Germinal center (tissue), 1 donor: ENCODE measurements at regions not wholly inside any gene's neighbourhood (a gene's known extent, or its start where the extent isn't known, plus 50 kb on each side); places are given as distances from the start of the nearest gene placed in this dataset.

Experiments used
- DNase-seq: peaks from one replicate; pipeline ENCODE4 v3.0.0; 2012; ENCODE audit warnings: mixed read lengths, low spot score

- DNase-seq: no peak
These were observed 428.4 kb downstream of the PTPRU start for GRCh38 chr1:29664711-29665110.

- DNase-seq: no peak
These were observed 422.4 kb downstream of the PTPRU start for GRCh38 chr1:29658688-29659087.

DNA sequence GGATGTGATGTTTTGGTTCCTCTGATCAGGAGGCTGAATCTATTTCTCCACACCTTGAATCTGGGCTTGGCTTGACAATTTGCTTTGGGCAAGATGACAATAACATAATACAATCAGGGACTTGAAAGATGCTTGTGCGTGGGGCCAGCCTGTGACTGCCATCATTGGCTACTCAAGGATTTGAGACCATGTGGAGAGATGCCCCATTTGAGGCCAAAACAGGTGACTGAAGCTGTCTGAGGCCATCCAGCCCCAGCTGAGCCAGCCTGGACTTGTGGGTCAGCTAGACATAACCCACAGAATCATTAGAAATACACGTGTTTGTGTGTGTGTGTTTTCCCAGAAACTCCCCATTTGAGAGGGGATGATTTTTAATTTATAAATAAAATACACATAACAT, 421.5 kb downstream of the PTPRU start:
- no peak for DNase-seq

DNA sequence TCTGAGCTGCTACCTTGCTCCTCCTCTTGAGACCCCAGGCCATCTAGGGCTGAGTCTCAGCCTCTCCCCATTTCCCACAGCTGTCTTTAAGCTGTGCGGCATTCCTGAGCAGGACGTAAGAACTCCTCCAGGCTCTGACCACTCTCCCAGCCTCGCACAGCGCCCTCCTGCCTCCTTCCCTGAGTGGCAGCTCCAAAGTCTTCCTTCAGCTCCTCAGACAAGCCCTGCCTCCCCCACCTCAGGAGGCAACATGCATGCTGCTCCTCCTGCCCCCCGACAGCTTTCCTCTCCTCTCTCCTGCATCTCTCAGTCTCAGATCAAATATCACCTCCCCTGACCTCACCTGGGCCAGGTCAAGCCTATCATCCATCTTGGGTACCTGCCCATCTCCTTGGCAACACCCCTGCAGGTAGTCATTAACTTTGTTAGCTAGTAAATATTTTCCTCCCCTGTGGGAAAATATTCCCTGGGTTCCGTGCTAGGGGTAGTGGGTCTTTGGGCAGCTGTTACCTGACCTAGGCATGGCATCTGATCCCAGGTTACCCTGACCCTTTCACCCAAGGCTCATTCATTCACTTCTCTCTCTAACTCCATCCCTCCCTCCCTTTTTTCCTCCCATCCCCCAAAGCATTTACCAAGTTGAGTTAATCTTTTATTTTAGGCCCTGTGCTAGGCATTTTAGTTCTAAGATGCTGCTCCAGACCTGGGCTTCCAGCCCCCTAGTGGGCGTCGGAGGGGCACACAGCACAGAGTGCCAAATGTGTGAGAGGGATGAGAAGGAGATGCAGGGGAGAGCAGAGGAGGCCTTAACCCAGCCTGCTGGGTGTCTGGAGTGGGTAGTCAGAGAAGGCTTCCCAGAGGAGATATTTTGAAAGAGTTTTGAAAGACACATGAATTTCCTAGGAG, 419.9 kb downstream of the PTPRU start:
- no peak for DNase-seq

- no peak for DNase-seq
These were observed 418.8 kb downstream of the PTPRU start for GRCh38 chr1:29655145-29655544.

GRCh38 chr1:29653886-29654450, 417.6 kb downstream of the PTPRU start:
- DNase-seq: no peak

- DNase-seq: no peak
These were observed 416.9 kb downstream of the PTPRU start for GRCh38 chr1:29653034-29653810.

DNA sequence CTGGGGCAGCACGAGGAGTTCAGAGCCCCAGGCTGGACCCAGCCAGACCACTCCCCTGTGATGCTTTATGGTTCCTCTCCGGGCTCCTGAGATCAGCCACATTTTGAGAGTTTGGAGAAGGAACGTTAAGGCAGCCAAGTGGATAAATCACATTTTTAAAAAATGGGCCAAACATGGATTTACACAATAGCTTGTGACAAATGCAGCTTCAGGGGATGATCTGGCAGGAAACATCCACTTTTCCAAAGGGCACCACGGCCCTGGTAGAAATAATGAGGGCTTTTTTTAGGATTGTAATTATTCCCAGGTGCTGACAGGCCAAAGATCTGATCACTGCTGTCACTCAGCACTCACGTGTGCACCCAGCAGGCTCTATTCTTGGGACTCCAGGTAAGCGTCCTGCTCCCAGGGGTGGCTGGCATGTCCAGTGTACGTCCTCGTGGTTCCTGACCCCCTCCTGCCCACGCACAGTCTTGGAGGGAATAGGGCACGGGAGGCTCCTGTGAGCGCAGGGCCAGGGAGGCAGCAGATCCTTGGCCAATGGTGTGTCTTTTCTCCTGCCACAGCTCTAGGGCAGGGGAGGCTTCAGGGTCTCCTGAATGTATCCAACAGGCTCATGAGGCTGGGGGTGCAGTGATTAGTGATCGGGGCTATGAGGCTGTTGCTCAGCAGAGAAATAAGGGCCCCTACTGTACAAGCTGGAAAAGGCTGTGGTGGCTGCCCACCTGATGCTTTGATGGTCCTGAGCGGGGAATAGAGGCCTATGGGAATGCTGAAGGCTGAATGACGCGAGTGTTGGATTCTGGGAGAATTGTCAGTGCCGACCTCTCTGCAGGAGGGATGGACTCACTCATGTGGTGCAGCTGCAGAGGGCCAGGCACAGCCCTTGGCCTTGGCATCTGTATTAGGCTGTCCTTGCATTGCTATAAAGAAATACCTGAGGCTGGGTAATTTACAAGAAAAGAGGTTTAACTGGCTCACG, 415.7 kb downstream of the PTPRU start:
- DNase-seq: no peak

- no peak for DNase-seq
These were observed 414.9 kb downstream of the PTPRU start for GRCh38 chr1:29651246-29651645.

GRCh38 chr1:29650476-29650875, 414.2 kb downstream of the PTPRU start:
- DNase-seq: no peak

DNA sequence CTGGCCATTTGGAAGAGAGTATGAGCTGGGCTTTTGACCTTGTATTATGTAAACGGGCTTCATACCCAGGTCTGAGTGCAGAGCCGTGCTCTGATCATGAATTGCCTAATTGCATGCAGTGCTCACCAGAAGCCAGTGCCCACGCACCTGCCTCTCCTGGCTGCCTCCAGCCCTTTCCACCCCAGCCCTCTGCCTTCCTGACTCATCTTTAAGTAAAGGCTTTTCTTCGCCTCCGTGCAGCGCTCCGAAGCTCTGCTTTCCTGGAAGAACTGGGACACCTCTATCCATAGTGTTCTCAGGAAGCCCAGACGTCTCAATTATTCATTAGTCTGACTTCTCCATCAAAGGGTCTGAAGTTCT, 413.7 kb downstream of the PTPRU start:
- DNase-seq: no peak

DNA sequence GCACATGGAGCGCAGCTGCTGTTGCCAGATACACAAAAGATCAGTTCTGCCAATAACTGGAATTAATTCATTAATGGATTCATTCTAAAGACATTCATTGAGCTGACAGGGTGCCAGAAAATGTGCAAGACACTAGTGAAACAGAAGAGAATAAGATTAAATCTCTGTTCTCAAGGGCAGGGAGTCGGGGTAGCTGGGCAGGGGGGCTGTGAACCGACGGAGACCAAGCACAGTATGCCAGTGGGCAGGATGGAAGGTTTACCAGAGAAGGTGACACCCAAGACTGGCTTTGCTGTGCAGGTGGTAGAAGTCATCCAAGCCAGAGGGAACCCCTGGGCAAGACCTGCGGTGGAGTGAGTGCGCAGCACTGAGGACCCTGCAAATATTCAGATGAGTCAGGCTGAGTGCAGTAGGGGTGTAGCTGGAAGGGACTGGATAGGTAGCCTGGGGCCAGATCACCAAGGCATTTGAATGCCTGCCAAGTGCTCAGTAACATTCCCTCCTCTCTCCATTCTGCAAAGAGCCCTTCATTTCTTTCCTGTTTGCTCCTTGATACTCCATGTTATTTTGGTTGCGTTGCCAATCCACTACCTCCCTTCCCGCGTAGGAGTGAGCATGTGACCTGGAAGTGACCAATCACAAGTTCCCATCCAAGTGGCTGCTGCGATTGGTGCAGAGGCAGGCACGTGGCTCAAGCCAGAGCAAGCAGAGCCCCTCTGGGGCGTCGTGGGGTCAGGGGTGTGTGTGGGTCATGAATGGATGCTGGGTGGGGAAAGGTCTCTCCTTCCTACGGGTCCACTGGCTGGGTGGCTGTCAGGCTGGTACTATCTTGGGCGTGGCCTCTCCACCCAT, 413.1 kb downstream of the PTPRU start:
- DNase-seq: no peak

DNA sequence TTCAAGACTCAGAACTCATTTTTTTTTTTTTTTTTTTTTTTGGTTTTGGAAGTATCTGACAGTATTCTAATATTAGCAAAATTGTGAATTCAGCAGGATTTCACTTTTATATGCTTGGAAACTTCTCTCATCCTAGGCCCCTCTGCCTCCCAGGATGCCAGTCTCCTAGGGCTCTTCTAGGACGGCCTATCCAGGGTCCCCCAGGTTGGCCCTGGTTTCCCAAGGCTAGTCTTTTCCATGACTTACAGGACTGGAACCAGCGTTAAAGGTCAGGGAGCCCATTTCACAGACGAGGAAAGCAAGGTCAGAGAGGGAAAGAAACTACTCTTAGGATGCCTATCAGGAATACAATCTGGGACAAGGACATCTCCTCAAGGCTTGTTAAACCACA, 412.5 kb downstream of the PTPRU start:
- DNase-seq: no peak

- DNase-seq: no peak
These were observed 411.7 kb downstream of the PTPRU start for GRCh38 chr1:29648026-29648425.

- DNase-seq: no peak
These were observed 411.3 kb downstream of the PTPRU start for GRCh38 chr1:29647581-29647980.

GRCh38 chr1:29646161-29646775, 409.9 kb downstream of the PTPRU start:
- DNase-seq: no peak

DNA sequence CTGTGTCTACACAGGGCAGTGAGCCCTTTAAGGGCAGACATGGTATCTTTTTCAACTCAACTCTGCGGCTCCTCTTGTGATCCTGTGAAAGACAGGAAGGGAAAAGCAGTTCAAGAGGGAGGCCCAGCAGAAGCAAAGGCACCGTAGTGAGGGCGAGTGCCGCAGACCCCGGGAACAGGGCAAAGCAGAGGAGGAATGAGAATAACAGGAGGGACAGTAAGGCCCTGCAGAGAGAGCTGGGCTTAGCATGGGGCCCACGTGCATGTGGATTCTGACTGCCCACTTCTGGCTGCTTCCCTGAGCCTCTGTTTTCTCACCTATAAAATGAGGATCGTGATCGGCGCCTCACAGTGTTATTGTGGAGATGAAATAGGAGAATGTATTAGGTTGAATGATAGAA, 409.3 kb downstream of the PTPRU start:
- no peak for DNase-seq

GRCh38 chr1:29644812-29645211, 408.5 kb downstream of the PTPRU start:
- no peak for DNase-seq

DNA sequence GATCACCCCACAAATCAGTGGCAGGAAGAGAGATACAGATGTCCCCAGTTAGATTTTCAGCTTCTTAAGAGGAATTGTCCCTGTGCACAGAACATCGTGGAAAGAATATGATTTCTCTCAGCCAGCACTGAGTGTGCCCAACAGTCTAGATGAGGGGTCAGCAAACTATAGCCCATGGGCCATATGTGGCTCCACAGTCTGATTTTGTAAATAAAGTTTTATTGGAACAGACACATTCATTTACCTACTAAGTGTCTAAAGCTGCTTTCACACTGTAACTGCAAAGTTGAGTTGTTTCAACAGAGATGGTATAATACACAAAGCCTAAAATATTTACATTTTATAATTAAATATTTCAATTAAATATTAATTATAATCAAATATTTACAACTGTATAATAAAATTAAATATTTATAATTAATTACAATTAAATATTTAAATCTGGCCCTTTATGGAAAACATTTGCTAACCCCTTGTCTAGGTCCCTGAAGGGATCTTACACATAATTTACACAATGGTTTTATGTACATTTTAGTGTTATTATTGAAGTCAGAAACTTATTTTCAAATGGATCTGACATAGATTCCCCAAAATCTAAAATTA, 407.6 kb downstream of the PTPRU start:
- DNase-seq: no peak

DNA sequence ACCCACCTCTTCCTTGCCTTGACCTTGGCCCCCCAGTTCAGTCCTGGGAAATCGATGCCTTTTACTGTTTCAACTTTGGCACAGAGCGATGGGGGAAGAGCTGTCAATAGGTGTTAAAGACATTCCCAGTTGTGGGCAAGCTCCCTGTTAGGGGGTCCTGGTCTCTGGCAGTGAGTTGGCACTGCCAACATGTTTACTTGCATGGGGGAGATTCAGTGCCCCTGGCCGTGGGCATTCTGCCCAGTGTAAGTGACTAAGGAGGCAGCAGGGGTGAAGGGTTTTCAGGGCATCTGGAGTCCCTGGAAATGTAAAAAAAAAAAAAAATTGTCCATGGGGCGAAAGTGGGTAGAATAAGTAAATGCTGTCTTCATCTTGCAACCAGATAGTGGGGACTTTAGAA, 407.0 kb downstream of the PTPRU start:
- no peak for DNase-seq
